GM23338 (cell line): ENCODE measurements at regions not wholly inside any gene's neighbourhood (a gene's known extent, or its start where the extent isn't known, plus 50 kb on each side); places are given as distances from the start of the nearest gene placed in this dataset.

Source experiments
- ATAC-seq: fragments of 200-7000 bp; cut with Tn5 transposase; 3 replicates; pipeline ENCODE4 v1.9.1; 2020
- DNase-seq: peaks from one replicate; pipeline ENCODE4 v3.0.0-alpha.2; 2015; ENCODE audit warnings: low spot score
- H2AFZ ChIP-seq: fragments of 200-600 bp; sonication (generic); 2 replicates; pipeline ENCODE4 v1.8.0; 2016; ENCODE audit warnings: antibody characterized with exemption, mild to moderate bottlenecking, moderate library complexity
- H3F3A ChIP-seq: fragments of 200-600 bp; sonication (generic); replicated peaks from 2 replicates; pipeline ENCODE4 v1.8.0; 2017; ENCODE audit warnings: antibody characterized with exemption, mixed run types, low read depth
- H3K27ac ChIP-seq: fragments of 200-600 bp; sonication (generic); 2 replicates; pipeline ENCODE4 v1.6.1; 2016; ENCODE audit warnings: low read depth
- H3K27me3 ChIP-seq: fragments of 200-600 bp; sonication (generic); 2 replicates; pipeline ENCODE4 v1.8.0; 2016; ENCODE audit warnings: mild to moderate bottlenecking, mixed run types, moderate library complexity; ENCODE audit not compliant: insufficient read depth
- H3K36me3 ChIP-seq: fragments of 200-600 bp; sonication (generic); 2 replicates; pipeline ENCODE4 v1.8.0; 2016; ENCODE audit warnings: mild to moderate bottlenecking; ENCODE audit not compliant: insufficient read depth
- H3K4me1 ChIP-seq: fragments of 200-600 bp; sonication (generic); 2 replicates; pipeline ENCODE4 v1.8.0; 2016; ENCODE audit warnings: mild to moderate bottlenecking, moderate library complexity; ENCODE audit not compliant: insufficient read depth
- H3K4me2 ChIP-seq: fragments of 200-600 bp; sonication (generic); 2 replicates; pipeline ENCODE4 v1.7.1; 2017; ENCODE audit warnings: mixed run types
- H3K4me3 ChIP-seq: fragments of 200-600 bp; sonication (generic); 2 replicates; pipeline ENCODE4 v1.6.1; 2016; ENCODE audit warnings: mixed run types
- H3K79me2 ChIP-seq: fragments of 200-600 bp; sonication (generic); replicated peaks from 2 replicates; pipeline ENCODE4 v1.8.0; 2017; ENCODE audit warnings: mild to moderate bottlenecking; ENCODE audit not compliant: insufficient read depth
- H3K9me2 ChIP-seq: fragments of 200-600 bp; sonication (generic); 2 replicates; pipeline ENCODE4 v1.8.0; 2017; ENCODE audit not compliant: insufficient read depth
- H4K20me1 ChIP-seq: fragments of 200-600 bp; sonication (generic); replicated peaks from 2 replicates; pipeline ENCODE4 v1.8.0; 2017; ENCODE audit warnings: mild to moderate bottlenecking; ENCODE audit not compliant: insufficient read depth
- H3K27ac Mint-ChIP-seq: 2 replicates; pipeline ENCODE4 v1.8.0; 2020; ENCODE audit warnings: inconsistent platforms, mild to moderate bottlenecking, moderate library complexity, mixed read lengths
- H3K27me3 Mint-ChIP-seq: 3 replicates; pipeline ENCODE4 v1.8.0; 2022; ENCODE audit warnings: low read depth, mild to moderate bottlenecking, moderate library complexity, mixed read lengths, inconsistent platforms; ENCODE audit not compliant: insufficient read depth, poor library complexity
- H3K36me3 Mint-ChIP-seq: 3 replicates; pipeline ENCODE4 v1.8.0; 2021; ENCODE audit warnings: low read depth, mild to moderate bottlenecking, inconsistent platforms, moderate library complexity, mixed read lengths
- H3K4me1 Mint-ChIP-seq: 3 replicates; pipeline ENCODE4 v1.8.0; 2020; ENCODE audit warnings: mild to moderate bottlenecking, inconsistent platforms, mixed read lengths
- H3K4me3 Mint-ChIP-seq: 3 replicates; pipeline ENCODE4 v1.8.0; 2021; ENCODE audit warnings: moderate library complexity, mild to moderate bottlenecking, inconsistent platforms, mixed read lengths
- H3K9me3 Mint-ChIP-seq: 3 replicates; pipeline ENCODE4 v1.8.0; 2020; ENCODE audit warnings: moderate library complexity, mild to moderate bottlenecking, inconsistent platforms, mixed read lengths
- ETS1 ChIP-seq: IDR thresholded peaks from 2 replicates; pipeline ENCODE4 v1.6.1; 2016; ENCODE audit warnings: antibody characterized with exemption
- EZH2phosphoT487 ChIP-seq: fragments of 200-600 bp; sonication (generic); IDR thresholded peaks from one replicate; pipeline ENCODE4 v1.8.1; 2018; ENCODE audit warnings: antibody characterized with exemption; ENCODE audit not compliant: unreplicated experiment
- JUNB ChIP-seq: IDR thresholded peaks from one replicate; pipeline ENCODE4 v1.6.1; 2016; ENCODE audit warnings: antibody characterized with exemption; ENCODE audit not compliant: unreplicated experiment
- NANOG ChIP-seq: IDR thresholded peaks from 2 replicates; pipeline ENCODE4 v1.6.1; 2016; ENCODE audit warnings: antibody characterized with exemption, borderline replicate concordance
- POLR2AphosphoS5 ChIP-seq: IDR thresholded peaks from 2 replicates; pipeline ENCODE4 v1.6.1; 2016; ENCODE audit warnings: antibody characterized with exemption, low read depth
- STAT1 ChIP-seq: IDR thresholded peaks from one replicate; pipeline ENCODE4 v1.6.1; 2016; ENCODE audit warnings: antibody characterized with exemption; ENCODE audit not compliant: unreplicated experiment
- ZNF114 ChIP-seq: fragments of 250-450 bp; sonication (Bioruptor Pico); IDR thresholded peaks from 2 replicates; pipeline ENCODE4 v1.5.0; 2020; ENCODE audit warnings: mild to moderate bottlenecking, moderate library complexity
- ZNF331 ChIP-seq: fragments of 250-450 bp; sonication (Bioruptor Pico); IDR thresholded peaks from 2 replicates; pipeline ENCODE4 v1.5.0; 2020; ENCODE audit warnings: low read depth, mild to moderate bottlenecking, moderate library complexity
- TF ChIP-seq, protein P1 (sequence below): IDR thresholded peaks from one replicate; pipeline ENCODE4 v1.6.1; 2018; ENCODE audit warnings: antibody characterized with exemption; ENCODE audit not compliant: unreplicated experiment
- TF ChIP-seq, protein P2 (sequence below): fragments of 250-450 bp; sonication (Bioruptor Pico); IDR thresholded peaks from 2 replicates; pipeline ENCODE4 v1.5.0; 2020; ENCODE audit warnings: mild to moderate bottlenecking, moderate library complexity

- peaks cover 41% of the 10 kb centered on the region for H3K4me1 ChIP-seq
- no peaks in the 10 kb centered on the region for H3K79me2 ChIP-seq
- DNase-seq (no peak), ATAC-seq (no peak)
- no peaks in the 10 kb centered on the region; the same call in 1 of the 2 replicates for H3F3A ChIP-seq
- Mint-ChIP-seq H3K9me3 (no peaks in the 10 kb centered on the region), H3K27ac (no peak overlapping the region), H3K4me1 (peaks cover 43% of the 10 kb centered on the region), H3K27me3 (peaks cover 2% of the 10 kb centered on the region), H3K36me3 (no peaks in the 10 kb centered on the region), H3K4me3 (no peak overlapping the region)
- TF ChIP-seq NANOG, result no peak
- TF ChIP-seq EZH2phosphoT487, result no peak
- TF ChIP-seq, protein P1, sequence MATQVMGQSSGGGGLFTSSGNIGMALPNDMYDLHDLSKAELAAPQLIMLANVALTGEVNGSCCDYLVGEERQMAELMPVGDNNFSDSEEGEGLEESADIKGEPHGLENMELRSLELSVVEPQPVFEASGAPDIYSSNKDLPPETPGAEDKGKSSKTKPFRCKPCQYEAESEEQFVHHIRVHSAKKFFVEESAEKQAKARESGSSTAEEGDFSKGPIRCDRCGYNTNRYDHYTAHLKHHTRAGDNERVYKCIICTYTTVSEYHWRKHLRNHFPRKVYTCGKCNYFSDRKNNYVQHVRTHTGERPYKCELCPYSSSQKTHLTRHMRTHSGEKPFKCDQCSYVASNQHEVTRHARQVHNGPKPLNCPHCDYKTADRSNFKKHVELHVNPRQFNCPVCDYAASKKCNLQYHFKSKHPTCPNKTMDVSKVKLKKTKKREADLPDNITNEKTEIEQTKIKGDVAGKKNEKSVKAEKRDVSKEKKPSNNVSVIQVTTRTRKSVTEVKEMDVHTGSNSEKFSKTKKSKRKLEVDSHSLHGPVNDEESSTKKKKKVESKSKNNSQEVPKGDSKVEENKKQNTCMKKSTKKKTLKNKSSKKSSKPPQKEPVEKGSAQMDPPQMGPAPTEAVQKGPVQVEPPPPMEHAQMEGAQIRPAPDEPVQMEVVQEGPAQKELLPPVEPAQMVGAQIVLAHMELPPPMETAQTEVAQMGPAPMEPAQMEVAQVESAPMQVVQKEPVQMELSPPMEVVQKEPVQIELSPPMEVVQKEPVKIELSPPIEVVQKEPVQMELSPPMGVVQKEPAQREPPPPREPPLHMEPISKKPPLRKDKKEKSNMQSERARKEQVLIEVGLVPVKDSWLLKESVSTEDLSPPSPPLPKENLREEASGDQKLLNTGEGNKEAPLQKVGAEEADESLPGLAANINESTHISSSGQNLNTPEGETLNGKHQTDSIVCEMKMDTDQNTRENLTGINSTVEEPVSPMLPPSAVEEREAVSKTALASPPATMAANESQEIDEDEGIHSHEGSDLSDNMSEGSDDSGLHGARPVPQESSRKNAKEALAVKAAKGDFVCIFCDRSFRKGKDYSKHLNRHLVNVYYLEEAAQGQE, result no peak
- TF ChIP-seq POLR2AphosphoS5, result no peak
- no peak for TF ChIP-seq ETS1
- no peak for TF ChIP-seq ZNF114 (CRISPR knock-in tag)
- H3K27me3 ChIP-seq, result no peaks in the 10 kb centered on the region
- no peaks in the 10 kb centered on the region for H3K36me3 ChIP-seq
- no peaks in the 10 kb centered on the region for H4K20me1 ChIP-seq
- peak overlapping the region; percentile 33; the same call in 1 of the 2 replicates for H3K4me2 ChIP-seq
- no peaks in the 10 kb centered on the region for H3K9me2 ChIP-seq
- no peak overlapping the region for H3K4me3 ChIP-seq
- no peak overlapping the region for H3K27ac ChIP-seq
- 0 out of 2 replicates have a peak overlapping the region, but pooled peaks have one; percentile 19 for H2AFZ ChIP-seq
Measured at GRCh38 chr1:94318505-94319030, 81.2 kb upstream of the ARHGAP29 start.

- peaks cover 39% of the 10 kb centered on the region for H3K4me1 Mint-ChIP-seq
- no peak for ATAC-seq
- H3K27ac ChIP-seq, result no peak overlapping the region
- TF ChIP-seq, protein P2, sequence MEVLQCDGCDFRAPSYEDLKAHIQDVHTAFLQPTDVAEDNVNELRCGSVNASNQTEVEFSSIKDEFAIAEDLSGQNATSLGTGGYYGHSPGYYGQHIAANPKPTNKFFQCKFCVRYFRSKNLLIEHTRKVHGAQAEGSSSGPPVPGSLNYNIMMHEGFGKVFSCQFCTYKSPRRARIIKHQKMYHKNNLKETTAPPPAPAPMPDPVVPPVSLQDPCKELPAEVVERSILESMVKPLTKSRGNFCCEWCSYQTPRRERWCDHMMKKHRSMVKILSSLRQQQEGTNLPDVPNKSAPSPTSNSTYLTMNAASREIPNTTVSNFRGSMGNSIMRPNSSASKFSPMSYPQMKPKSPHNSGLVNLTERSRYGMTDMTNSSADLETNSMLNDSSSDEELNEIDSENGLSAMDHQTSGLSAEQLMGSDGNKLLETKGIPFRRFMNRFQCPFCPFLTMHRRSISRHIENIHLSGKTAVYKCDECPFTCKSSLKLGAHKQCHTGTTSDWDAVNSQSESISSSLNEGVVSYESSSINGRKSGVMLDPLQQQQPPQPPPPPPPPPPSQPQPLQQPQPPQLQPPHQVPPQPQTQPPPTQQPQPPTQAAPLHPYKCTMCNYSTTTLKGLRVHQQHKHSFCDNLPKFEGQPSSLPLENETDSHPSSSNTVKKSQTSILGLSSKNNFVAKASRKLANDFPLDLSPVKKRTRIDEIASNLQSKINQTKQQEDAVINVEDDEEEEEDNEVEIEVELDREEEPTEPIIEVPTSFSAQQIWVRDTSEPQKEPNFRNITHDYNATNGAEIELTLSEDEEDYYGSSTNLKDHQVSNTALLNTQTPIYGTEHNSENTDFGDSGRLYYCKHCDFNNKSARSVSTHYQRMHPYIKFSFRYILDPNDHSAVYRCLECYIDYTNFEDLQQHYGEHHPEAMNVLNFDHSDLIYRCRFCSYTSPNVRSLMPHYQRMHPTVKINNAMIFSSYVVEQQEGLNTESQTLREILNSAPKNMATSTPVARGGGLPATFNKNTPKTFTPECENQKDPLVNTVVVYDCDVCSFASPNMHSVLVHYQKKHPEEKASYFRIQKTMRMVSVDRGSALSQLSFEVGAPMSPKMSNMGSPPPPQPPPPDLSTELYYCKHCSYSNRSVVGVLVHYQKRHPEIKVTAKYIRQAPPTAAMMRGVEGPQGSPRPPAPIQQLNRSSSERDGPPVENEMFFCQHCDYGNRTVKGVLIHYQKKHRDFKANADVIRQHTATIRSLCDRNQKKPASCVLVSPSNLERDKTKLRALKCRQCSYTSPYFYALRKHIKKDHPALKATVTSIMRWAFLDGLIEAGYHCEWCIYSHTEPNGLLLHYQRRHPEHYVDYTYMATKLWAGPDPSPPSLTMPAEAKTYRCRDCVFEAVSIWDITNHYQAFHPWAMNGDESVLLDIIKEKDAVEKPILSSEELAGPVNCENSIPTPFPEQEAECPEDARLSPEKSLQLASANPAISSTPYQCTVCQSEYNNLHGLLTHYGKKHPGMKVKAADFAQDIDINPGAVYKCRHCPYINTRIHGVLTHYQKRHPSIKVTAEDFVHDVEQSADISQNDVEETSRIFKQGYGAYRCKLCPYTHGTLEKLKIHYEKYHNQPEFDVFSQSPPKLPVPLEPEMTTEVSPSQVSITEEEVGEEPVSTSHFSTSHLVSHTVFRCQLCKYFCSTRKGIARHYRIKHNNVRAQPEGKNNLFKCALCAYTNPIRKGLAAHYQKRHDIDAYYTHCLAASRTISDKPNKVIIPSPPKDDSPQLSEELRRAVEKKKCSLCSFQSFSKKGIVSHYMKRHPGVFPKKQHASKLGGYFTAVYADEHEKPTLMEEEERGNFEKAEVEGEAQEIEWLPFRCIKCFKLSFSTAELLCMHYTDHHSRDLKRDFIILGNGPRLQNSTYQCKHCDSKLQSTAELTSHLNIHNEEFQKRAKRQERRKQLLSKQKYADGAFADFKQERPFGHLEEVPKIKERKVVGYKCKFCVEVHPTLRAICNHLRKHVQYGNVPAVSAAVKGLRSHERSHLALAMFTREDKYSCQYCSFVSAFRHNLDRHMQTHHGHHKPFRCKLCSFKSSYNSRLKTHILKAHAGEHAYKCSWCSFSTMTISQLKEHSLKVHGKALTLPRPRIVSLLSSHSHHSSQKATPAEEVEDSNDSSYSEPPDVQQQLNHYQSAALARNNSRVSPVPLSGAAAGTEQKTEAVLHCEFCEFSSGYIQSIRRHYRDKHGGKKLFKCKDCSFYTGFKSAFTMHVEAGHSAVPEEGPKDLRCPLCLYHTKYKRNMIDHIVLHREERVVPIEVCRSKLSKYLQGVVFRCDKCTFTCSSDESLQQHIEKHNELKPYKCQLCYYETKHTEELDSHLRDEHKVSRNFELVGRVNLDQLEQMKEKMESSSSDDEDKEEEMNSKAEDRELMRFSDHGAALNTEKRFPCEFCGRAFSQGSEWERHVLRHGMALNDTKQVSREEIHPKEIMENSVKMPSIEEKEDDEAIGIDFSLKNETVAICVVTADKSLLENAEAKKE (CRISPR knock-in tag), result no peak
- TF ChIP-seq ZNF331 (CRISPR knock-in tag) (no peak), ETS1 (no peak), STAT1 (no peak), EZH2phosphoT487 (no peak), JUNB (no peak)
Measured at GRCh38 chr1:94317790-94318188, 80.4 kb upstream of the ARHGAP29 start.

More at GRCh38 chr1:94317790-94318188, 80.4 kb upstream of the ARHGAP29 start:
- Histone ChIP-seq H4K20me1 (no peaks in the 10 kb centered on the region), H3K79me2 (no peaks in the 10 kb centered on the region), H3K4me2 (no peak overlapping the region), H2AFZ (no peak overlapping the region), H3F3A (no peaks in the 10 kb centered on the region; the same call in 1 of the 2 replicates), H3K27me3 (no peaks in the 10 kb centered on the region), H3K4me3 (no peak overlapping the region), H3K9me2 (no peaks in the 10 kb centered on the region), H3K36me3 (no peaks in the 10 kb centered on the region), H3K4me1 (peaks cover 37% of the 10 kb centered on the region)
- H3K27me3 Mint-ChIP-seq, result peaks cover 2% of the 10 kb centered on the region
- H3K4me3 Mint-ChIP-seq, result no peak overlapping the region
- H3K36me3 Mint-ChIP-seq, result no peaks in the 10 kb centered on the region
- no peak for DNase-seq
- no peak overlapping the region for H3K27ac Mint-ChIP-seq
- no peaks in the 10 kb centered on the region for H3K9me3 Mint-ChIP-seq
